Gastrocnemius medialis (tissue), 4 donors: ENCODE measurements at regions not wholly inside any gene's neighbourhood (a gene's known extent, or its start where the extent isn't known, plus 50 kb on each side); places are given as distances from the start of the nearest gene placed in this dataset.

Experiments used
- ATAC-seq, 2 donors: fragments of 150-250 bp; one replicate each; pipeline ENCODE4 v1.9.1; 2016
- DNase-seq, 2 donors: peaks; one replicate each; pipeline ENCODE4 v3.0.0-alpha.2; 2019
- H3K27ac ChIP-seq, 4 donors: fragments of 200-600 bp; sonication (generic); 1 replicate in 1 of 4; 2 replicates in 3 of 4; pipeline ENCODE4 v1.5.1; 2016 to 2018; ENCODE audit warnings: mild to moderate bottlenecking in 2 of 4, moderate library complexity in 1 of 4
- H3K27me3 ChIP-seq, 3 donors: fragments of 200-600 bp; sonication (generic) in 2 of 3; 1 replicate in 1 of 3; 2 replicates in 2 of 3; pipeline versions ENCODE4 v1.5.1 to v1.6.0; 2016 to 2019; ENCODE audit warnings: mild to moderate bottlenecking in 1 of 3, moderate library complexity in 1 of 3
- H3K36me3 ChIP-seq, 2 donors: fragments of 200-600 bp; sonication (generic) in 1 of 2; one replicate each; pipeline ENCODE4 v1.5.1; 2017 to 2018
- H3K4me1 ChIP-seq, 2 donors: fragments of 200-600 bp; sonication (generic) in 1 of 2; one replicate each; pipeline ENCODE4 v1.5.1; 2016 to 2017; ENCODE audit warnings: mild to moderate bottlenecking in 2 of 2
- H3K4me3 ChIP-seq, 4 donors: fragments of 200-600 bp; sonication (generic) in 3 of 4; 1 replicate in 1 of 4; 2 replicates in 3 of 4; pipeline ENCODE4 v1.5.1; 2016 to 2019; ENCODE audit warnings: mild to moderate bottlenecking in 2 of 4
- H3K9me3 ChIP-seq, 3 donors: fragments of 200-600 bp; sonication (generic) in 2 of 3; 1 replicate in 1 of 3; 2 replicates in 2 of 3; pipeline ENCODE4 v1.5.1; 2016 to 2019
- POLR2A ChIP-seq, 2 donors: fragments of 450-650 bp; IDR thresholded peaks; one replicate each; pipeline ENCODE4 v1.6.1; 2017; ENCODE audit warnings: antibody characterized with exemption in 2 of 2, mild to moderate bottlenecking in 2 of 2, moderate library complexity in 2 of 2
- in situ Hi-C, 4 donors: fragments of 200-750 bp; cut with MboI; loops; one replicate each; pipeline versions ENCODE4 v1.15.0 to v1.8.0; 2017; ENCODE audit warnings: low sequenced_read_pairs in 4 of 4
- intact Hi-C: fragments of 100-400 bp; cut with DNase I; formaldehyde crosslinking; loops from one replicate; pipeline ENCODE4 v1.15.1; 2023; ENCODE audit warnings: low total_unique reads
- TF ChIP-seq, protein P1 (sequence below), 5 experiments: fragments of 450-650 bp in 3 of 5; fragments of 200-600 bp in 2 of 5; sonication (generic) in 2 of 5; IDR thresholded peaks in 4 of 5; conservative IDR thresholded peaks in 1 of 5; 1 replicate in 4 of 5; 2 replicates in 1 of 5; pipeline ENCODE4 v1.5.1; 2016 to 2019; ENCODE audit warnings: antibody characterized with exemption in 5 of 5, mild to moderate bottlenecking in 3 of 5, moderate library complexity in 3 of 5

DNA sequence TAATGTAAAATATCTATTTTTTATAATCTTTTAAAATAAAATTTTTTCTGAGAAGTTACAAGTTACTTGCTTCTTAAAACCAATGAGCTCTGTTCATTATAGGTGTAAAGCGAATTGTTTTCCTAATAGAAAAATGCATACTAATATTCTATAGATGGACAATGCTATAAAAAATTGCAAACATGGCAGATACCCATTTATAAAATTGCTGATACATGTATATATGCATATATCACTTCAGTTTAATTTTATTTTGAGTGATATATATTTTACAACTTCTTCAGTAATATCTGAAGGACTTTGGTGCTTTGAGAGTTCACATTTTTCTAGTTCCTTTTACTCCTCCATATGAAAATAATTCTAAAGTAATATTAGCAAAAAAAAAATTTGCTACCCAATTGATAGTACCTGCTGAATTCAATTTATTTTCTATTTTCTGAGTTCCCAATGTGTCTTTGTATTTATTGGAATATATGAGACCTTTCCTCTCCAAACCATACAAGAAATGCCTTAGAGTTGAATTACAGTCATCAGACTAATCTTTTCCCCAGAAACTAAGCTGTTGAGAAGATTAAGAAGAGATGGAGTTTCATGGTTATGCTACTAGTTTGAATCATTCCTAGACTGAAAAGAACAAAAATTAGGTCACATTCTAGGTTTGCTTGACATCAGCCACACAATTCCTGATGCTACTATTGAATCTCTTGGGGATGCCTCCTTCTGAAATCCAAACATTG, 1937.5 kb upstream of the SEL1L start:
- no peak overlapping the region for H3K27ac ChIP-seq
- in situ Hi-C loops = no loop called here
- ATAC-seq (no peak), DNase-seq (no peak)
- intact Hi-C loops = no loop called here
- H3K9me3 ChIP-seq = no peaks in the 10 kb centered on the region
- TF ChIP-seq POLR2A (IDR thresholded peaks at IDR 0.05) = no peak
- H3K4me3 ChIP-seq = no peak overlapping the region
- no peaks in the 10 kb centered on the region for H3K27me3 ChIP-seq
- H3K4me1 ChIP-seq = no peaks in the 10 kb centered on the region
- no peaks in the 10 kb centered on the region for H3K36me3 ChIP-seq

DNA sequence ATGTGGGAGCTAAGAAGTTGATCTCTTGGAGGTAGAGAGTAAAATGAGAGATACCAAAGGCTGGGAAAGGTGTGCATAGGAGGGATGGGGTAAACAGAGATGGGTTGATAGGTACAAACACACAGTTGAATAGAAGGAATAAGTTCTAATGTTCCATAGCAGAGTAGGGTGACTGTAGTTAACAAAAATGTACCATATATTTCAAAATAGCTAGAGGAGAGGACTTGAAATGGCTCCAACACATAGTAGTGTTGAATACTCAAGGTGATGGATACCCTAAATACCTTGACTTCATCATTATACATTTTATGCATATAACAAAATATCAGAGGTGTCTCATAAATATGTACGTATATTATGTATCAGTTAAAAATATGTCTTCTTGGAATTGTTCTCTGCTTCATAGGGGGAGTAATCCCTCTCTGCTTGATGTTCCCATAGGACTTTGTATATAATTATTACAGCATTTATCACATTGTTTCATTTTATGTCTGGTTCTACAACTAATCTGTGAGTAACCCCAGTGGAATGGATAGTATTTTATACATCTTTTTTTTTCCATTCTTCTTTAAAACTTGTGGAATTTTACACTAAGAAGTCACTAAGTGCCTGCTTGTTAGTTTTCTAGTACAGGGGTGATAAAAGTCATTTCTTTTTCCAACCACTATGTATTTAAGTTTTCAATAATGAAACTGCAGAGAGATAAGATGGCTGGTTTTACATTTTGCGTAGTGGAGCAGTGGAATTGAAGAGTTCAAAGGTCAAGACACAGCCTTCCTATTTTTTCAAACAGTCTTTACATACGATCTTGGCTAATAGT, 1940.0 kb upstream of the SEL1L start:
- in situ Hi-C loops (no loop called here), intact Hi-C loops (no loop called here)
- no peak for DNase-seq
- no peaks in the 10 kb centered on the region for H3K9me3 ChIP-seq
- H3K4me1 ChIP-seq = no peaks in the 10 kb centered on the region
- no peak for ATAC-seq
- H3K27me3 ChIP-seq = no peaks in the 10 kb centered on the region
- H3K36me3 ChIP-seq = no peaks in the 10 kb centered on the region
- no peak overlapping the region for H3K4me3 ChIP-seq
- H3K27ac ChIP-seq = no peak overlapping the region
- TF ChIP-seq, protein P1, sequence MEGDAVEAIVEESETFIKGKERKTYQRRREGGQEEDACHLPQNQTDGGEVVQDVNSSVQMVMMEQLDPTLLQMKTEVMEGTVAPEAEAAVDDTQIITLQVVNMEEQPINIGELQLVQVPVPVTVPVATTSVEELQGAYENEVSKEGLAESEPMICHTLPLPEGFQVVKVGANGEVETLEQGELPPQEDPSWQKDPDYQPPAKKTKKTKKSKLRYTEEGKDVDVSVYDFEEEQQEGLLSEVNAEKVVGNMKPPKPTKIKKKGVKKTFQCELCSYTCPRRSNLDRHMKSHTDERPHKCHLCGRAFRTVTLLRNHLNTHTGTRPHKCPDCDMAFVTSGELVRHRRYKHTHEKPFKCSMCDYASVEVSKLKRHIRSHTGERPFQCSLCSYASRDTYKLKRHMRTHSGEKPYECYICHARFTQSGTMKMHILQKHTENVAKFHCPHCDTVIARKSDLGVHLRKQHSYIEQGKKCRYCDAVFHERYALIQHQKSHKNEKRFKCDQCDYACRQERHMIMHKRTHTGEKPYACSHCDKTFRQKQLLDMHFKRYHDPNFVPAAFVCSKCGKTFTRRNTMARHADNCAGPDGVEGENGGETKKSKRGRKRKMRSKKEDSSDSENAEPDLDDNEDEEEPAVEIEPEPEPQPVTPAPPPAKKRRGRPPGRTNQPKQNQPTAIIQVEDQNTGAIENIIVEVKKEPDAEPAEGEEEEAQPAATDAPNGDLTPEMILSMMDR (IDR thresholded peaks at IDR 0.05 in 4 of 5, conservative IDR thresholded peaks at IDR 0.05 in 1 of 5) = no peak
- no peak for TF ChIP-seq POLR2A (IDR thresholded peaks at IDR 0.05)

DNA sequence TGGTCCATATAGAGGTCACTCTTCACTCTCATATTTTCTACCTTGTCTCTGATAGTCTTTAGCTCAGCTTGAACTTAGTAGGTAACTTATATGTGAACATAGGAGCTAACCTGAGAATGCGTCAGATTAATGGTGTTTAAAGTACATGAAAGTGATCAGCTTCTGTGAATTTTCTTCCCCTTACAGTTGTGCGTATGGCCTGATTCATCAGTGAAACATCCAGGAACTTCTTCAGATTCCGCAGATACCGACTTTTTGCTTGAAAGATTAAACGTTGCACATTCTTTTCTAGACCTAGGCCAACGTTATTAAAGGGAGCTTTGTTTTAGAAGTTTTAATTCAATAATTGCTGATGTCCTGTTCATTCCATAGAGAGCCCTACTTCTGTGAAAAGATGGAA, 1945.1 kb upstream of the SEL1L start:
- ATAC-seq = no peak
- Histone ChIP-seq H3K27me3 (no peaks in the 10 kb centered on the region), H3K27ac (no peak overlapping the region), H3K36me3 (no peaks in the 10 kb centered on the region), H3K4me1 (no peaks in the 10 kb centered on the region), H3K4me3 (no peak overlapping the region), H3K9me3 (no peaks in the 10 kb centered on the region)
- TF ChIP-seq POLR2A (IDR thresholded peaks at IDR 0.05) = no peak
- TF ChIP-seq, protein P1 (IDR thresholded peaks at IDR 0.05 in 4 of 5, conservative IDR thresholded peaks at IDR 0.05 in 1 of 5) = no peak
- intact Hi-C loops = no loop called here
- in situ Hi-C loops = no loop called here
- DNase-seq = no peak

DNA sequence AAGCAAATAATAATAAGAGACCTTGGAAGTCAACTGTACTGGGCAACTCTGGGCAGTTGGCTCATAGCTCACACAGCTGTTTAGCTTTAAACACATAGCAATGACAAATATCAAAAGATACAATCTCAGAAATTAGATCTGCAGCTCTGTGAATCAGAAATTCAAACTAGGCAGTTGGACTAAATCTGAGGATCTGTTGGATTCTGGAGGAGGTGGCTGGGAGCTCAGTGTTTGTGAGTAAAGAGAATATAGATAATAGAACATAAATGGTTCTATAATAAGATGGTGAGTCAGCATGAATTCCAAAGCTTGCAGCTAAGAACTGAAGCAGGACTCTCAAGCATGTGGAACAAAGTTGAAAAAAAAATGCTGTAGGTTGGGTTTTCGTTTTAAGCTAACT, 1949.4 kb upstream of the SEL1L start:
- H3K4me1 ChIP-seq = no peaks in the 10 kb centered on the region
- DNase-seq = no peak
- no peaks in the 10 kb centered on the region for H3K9me3 ChIP-seq
- intact Hi-C loops = no loop called here
- TF ChIP-seq, protein P1 (IDR thresholded peaks at IDR 0.05 in 4 of 5, conservative IDR thresholded peaks at IDR 0.05 in 1 of 5) = no peak
- no peak for TF ChIP-seq POLR2A (IDR thresholded peaks at IDR 0.05)
- ATAC-seq = no peak
- no peak overlapping the region for H3K27ac ChIP-seq
- H3K36me3 ChIP-seq = no peaks in the 10 kb centered on the region
- in situ Hi-C loops = no loop called here
- no peaks in the 10 kb centered on the region for H3K27me3 ChIP-seq
- H3K4me3 ChIP-seq = no peak overlapping the region

DNA sequence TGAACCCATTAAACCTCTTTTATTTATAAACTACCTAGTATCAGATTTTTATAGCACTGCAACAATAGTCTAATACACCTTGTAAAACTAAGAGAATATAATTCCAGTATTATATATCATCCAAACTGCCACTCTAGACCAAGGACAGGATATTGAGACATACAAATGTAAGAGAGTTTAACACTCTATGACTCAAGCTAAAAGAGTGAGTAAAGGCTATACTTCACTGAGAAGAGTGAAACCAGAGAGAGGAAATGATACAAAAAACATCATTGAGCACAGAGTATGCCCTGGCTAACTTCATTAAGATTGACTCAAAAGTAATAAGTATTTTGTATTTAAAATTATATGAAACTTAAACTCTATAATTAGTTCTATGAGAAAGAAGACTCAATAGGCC, 1951.9 kb upstream of the SEL1L start:
- Histone ChIP-seq H3K27ac (no peak overlapping the region), H3K4me1 (no peaks in the 10 kb centered on the region), H3K27me3 (no peaks in the 10 kb centered on the region), H3K9me3 (no peaks in the 10 kb centered on the region), H3K36me3 (no peaks in the 10 kb centered on the region), H3K4me3 (no peak overlapping the region)
- TF ChIP-seq, protein P1 (IDR thresholded peaks at IDR 0.05 in 4 of 5, conservative IDR thresholded peaks at IDR 0.05 in 1 of 5) = no peak
- TF ChIP-seq POLR2A (IDR thresholded peaks at IDR 0.05) = no peak
- ATAC-seq (no peak), DNase-seq (no peak)
- in situ Hi-C loops = no loop called here
- intact Hi-C loops = no loop called here
